ENCODE measurements at regions not wholly inside any gene's neighbourhood (a gene's known extent, or its start where the extent isn't known, plus 50 kb on each side); places are given as distances from the start of the nearest gene placed in this dataset.

DNA sequence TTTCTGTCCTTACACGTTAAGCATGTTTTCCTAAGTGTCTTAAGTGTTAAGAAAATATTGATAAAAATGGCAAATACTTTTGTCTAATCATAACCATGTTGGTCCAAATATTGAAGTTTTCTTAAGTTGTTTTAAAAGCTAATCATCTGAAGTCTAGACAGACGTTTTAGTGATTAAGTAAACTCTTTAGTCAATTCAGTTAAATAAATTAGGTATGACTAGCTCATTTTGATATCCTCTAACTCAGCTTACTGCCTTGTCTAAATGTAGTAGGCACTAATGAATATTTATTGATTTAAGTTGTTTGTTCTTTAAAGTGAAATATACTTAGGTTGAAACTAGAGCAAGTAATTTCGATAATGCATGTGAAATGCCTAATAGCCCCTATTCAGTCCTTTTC, 471.8 kb upstream of the CHST9 start:
- H3K27ac ChIP-seq = no peak overlapping the region
- no peak for DNase-seq
- intact Hi-C loops (cut with DNase I; ENCODE audit: low total_unique reads) = no loop called here
- H3K4me1 ChIP-seq = no peaks in the 10 kb centered on the region
- H3K36me3 ChIP-seq = no peaks in the 10 kb centered on the region
- TF ChIP-seq CTCF (IDR thresholded peaks at IDR 0.05 in 8 of 11, conservative IDR thresholded peaks at IDR 0.05 in 3 of 11) (no peak), POLR2AphosphoS5 (IDR thresholded peaks at IDR 0.05) (no peak), POLR2A (IDR thresholded peaks at IDR 0.05) (no peak)
- H3K4me3 ChIP-seq = no peak overlapping the region
- no peaks in the 10 kb centered on the region for H3K27me3 ChIP-seq (replicated peaks in 1 of 7)
- H3K9me3 ChIP-seq = peaks cover 0 to 6% (median 0%) of the 10 kb centered on the region in 8 donors
- 56 to 74% (median 59%) methylated on average over 3 of the region's 3 CpGs for WGBS, 5 donors

DNA sequence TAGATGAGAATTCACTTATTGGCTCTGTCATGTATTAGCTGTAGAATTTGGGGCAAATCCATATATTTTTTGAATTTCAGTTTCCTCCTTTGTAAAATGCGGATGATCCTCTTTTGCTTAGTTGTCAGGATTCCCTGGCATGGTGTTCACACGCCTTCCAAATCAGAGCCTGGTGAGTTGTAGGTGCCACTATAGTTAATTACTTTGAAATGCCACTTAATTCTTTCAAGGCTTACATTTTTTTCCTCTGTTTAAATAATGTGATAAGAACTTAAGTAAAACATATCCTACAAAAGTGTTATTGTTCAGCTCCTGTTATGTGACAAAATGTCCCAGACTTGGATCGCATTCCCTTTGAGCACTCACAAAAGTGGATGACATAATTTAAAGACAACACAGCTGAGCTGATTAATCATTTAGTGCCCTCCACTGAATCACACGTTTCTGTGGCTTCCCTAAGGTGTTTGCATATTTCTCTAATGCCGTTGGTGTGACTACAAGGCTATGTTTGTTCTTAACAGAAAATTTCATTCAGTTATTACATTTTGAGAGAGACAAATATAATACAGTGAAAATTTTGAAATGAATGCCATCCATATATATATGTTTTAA, 471.2 kb upstream of the CHST9 start:
- Histone ChIP-seq H3K4me3 (no peak overlapping the region), H3K9me3 (peaks cover 0 to 6% (median 0%) of the 10 kb centered on the region in 8 donors), H3K27me3 (replicated peaks in 1 of 7) (no peaks in the 10 kb centered on the region), H3K36me3 (no peaks in the 10 kb centered on the region), H3K4me1 (no peaks in the 10 kb centered on the region), H3K27ac (no peak overlapping the region)
- intact Hi-C loops (cut with DNase I; ENCODE audit: low total_unique reads) = no loop called here
- DNase-seq = no peak
- TF ChIP-seq POLR2AphosphoS5 (IDR thresholded peaks at IDR 0.05) = no peak
- no peak for TF ChIP-seq POLR2A (IDR thresholded peaks at IDR 0.05)
- TF ChIP-seq CTCF (IDR thresholded peaks at IDR 0.05 in 8 of 11, conservative IDR thresholded peaks at IDR 0.05 in 3 of 11) = no peak
- 52 to 63% (median 61%) methylated on average over 5 of the region's 5 CpGs for WGBS, 5 donors

- intact Hi-C loops (cut with DNase I; ENCODE audit: low total_unique reads) = no loop called here
- Histone ChIP-seq H3K4me1 (no peaks in the 10 kb centered on the region), H3K4me3 (no peak overlapping the region), H3K27me3 (replicated peaks in 1 of 7) (no peaks in the 10 kb centered on the region), H3K9me3 (peaks cover 0 to 2% (median 0%) of the 10 kb centered on the region in 8 donors), H3K36me3 (no peaks in the 10 kb centered on the region), H3K27ac (no peak overlapping the region)
- no peak for DNase-seq
- TF ChIP-seq CTCF (IDR thresholded peaks at IDR 0.05 in 8 of 11, conservative IDR thresholded peaks at IDR 0.05 in 3 of 11) (no peak), POLR2A (IDR thresholded peaks at IDR 0.05) (no peak), POLR2AphosphoS5 (IDR thresholded peaks at IDR 0.05) (no peak)
Observed at GRCh38 chr18:27653247-27653646, 468.1 kb upstream of the CHST9 start.

DNA sequence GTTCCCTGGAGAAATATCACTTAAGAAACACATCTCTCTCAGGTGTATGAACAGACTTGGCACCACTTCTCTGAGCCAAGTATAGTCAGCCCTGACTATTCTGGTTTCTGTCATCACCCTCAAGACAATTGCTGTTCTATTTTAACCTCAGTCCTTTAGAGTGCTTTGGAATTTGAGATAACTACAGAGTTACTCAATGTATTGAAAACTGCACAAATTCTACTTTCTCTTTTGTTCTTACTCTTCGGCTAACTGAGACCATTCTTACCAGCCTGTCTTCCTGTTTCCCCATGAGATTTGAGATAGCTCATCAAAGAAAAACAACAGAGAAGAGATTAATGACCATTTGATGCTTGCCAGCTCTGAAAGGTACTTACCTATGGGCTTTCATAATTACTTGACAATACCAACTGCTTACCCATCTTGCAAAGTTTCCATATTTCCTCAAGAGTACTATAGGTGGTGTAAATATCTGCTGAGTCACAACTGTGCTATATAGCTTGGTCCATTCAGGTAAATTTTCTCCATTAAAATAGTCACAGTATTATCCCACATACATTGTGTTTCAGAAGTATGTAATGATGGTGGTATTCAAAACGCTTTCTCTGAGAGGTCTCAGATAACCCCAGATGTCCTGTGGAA, 467.5 kb upstream of the CHST9 start:
- Histone ChIP-seq H3K36me3 (no peaks in the 10 kb centered on the region), H3K9me3 (no peaks in the 10 kb centered on the region), H3K27me3 (replicated peaks in 1 of 7) (no peaks in the 10 kb centered on the region), H3K4me3 (no peak overlapping the region), H3K4me1 (no peaks in the 10 kb centered on the region), H3K27ac (no peak overlapping the region)
- TF ChIP-seq POLR2AphosphoS5 (IDR thresholded peaks at IDR 0.05) (no peak), POLR2A (IDR thresholded peaks at IDR 0.05) (no peak), CTCF (IDR thresholded peaks at IDR 0.05 in 8 of 11, conservative IDR thresholded peaks at IDR 0.05 in 3 of 11) (no peak)
- 52 to 68% (median 58%) methylated on average over 2 of the region's 2 CpGs for whole genome bisulfite sequencing, 5 donors
- intact Hi-C loops (cut with DNase I; ENCODE audit: low total_unique reads) = no loop called here
- no peak for DNase-seq

All from spleen (tissue), 11 donors.